ENCODE measurements at regions not wholly inside any gene's neighbourhood (a gene's known extent, or its start where the extent isn't known, plus 50 kb on each side); places are given as distances from the start of the nearest gene placed in this dataset.

DNA sequence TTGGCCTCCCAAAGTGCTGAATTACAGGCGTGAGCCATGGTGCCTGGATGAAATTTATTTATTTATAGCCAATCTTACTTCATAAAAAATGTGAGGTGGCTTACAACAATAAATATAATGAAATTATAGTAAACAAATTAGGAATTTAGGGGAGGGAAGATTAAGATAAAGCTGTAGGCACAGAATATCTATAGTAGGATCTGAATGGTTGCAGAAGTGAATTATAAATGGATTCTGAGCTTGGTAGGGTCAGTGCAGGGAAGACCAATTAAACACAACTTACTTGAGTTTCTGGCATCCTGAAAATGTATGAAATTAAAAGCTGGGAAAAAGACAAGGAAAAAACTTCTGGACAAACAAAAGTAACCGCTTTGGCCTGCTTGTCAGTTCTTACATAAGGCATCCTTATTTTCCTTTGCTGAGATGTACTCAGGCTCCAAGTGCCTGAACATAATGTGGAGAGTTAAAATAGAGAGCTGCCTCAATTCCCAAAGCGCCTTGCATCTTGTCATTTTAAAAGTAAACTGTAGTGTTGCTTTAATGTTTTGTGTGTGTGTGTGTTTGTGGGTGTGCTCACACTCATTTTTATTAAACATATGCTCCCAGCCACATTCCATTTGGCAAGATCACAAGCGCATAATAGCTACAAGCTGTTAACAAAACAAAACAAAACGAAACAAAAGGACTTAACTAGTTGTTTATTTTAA is 247.3 kb downstream of the S1PR1 start:
- TF ChIP-seq, protein P1, sequence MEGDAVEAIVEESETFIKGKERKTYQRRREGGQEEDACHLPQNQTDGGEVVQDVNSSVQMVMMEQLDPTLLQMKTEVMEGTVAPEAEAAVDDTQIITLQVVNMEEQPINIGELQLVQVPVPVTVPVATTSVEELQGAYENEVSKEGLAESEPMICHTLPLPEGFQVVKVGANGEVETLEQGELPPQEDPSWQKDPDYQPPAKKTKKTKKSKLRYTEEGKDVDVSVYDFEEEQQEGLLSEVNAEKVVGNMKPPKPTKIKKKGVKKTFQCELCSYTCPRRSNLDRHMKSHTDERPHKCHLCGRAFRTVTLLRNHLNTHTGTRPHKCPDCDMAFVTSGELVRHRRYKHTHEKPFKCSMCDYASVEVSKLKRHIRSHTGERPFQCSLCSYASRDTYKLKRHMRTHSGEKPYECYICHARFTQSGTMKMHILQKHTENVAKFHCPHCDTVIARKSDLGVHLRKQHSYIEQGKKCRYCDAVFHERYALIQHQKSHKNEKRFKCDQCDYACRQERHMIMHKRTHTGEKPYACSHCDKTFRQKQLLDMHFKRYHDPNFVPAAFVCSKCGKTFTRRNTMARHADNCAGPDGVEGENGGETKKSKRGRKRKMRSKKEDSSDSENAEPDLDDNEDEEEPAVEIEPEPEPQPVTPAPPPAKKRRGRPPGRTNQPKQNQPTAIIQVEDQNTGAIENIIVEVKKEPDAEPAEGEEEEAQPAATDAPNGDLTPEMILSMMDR (IDR thresholded peaks at IDR 0.05) = no peak
- no peak for TF ChIP-seq POLR2A (IDR thresholded peaks at IDR 0.05)
